ENCODE measurements at regions not wholly inside any gene's neighbourhood (a gene's known extent, or its start where the extent isn't known, plus 50 kb on each side); places are given as distances from the start of the nearest gene placed in this dataset.

GRCh38 chr1:113269168-113269963 is 120.9 kb upstream of the MAGI3 start:
- H3K23me2 ChIP-seq (ENCODE audit: low read depth, low read length): no peaks in the 10 kb centered on the region
- no peak overlapping the region for H2BK20ac ChIP-seq (ENCODE audit: low read length)
- H3K4ac ChIP-seq (replicated peaks; ENCODE audit: insufficient read length, low read depth, low read length): no peak overlapping the region
- no peaks in the 10 kb centered on the region; a peak in 1 of 7 replicates for H3K27me3 ChIP-seq (replicated peaks in 1 of 4; ENCODE audit: control insufficient read depth in 3 of 4, extremely low read depth in 1 of 4, insufficient read depth in 3 of 4, low read length in 3 of 4)
- H2AK5ac ChIP-seq (ENCODE audit: low read depth, low read length): no peak overlapping the region
- no peaks in the 10 kb centered on the region for H3K79me2 ChIP-seq (ENCODE audit: control insufficient read depth in 1 of 2, insufficient read depth in 2 of 2, low read length in 2 of 2)
- no peak overlapping the region for H4K91ac ChIP-seq (replicated peaks; ENCODE audit: insufficient read length, low read length)
- H4K20me1 ChIP-seq (replicated peaks in 1 of 2; ENCODE audit: control insufficient read depth in 1 of 2, insufficient read depth in 2 of 2, low read length in 2 of 2): no peaks in the 10 kb centered on the region
- no peak overlapping the region for H2BK120ac ChIP-seq (replicated peaks; ENCODE audit: low read depth, low read length)
- H3K23ac ChIP-seq (ENCODE audit: insufficient read length): no peak overlapping the region
- H3K4me3 ChIP-seq (ENCODE audit: extremely low read depth in 1 of 4, insufficient read depth in 2 of 4, low read depth in 3 of 4, low read length in 4 of 4): no peak overlapping the region
- no peak for DNase-seq (ENCODE audit: low read depth in 1 of 2, low spot score in 2 of 2)
- 92% methylated on average over 6 of the region's 6 CpGs; no CpG with 5 or more reads in 1 of the 2 experiments for WGBS, 2 experiments (ENCODE audit: extremely low coverage in 1 of 2, insufficient coverage in 1 of 2, insufficient read length in 1 of 2, insufficient replicate concordance in 2 of 2, low coverage in 1 of 2, low lambda C conversion rate in 2 of 2, missing lambda C conversion rate in 1 of 2)
- H2BK5ac ChIP-seq (ENCODE audit: low read depth, low read length): no peak overlapping the region
- TF ChIP-seq EGR1 (IDR thresholded peaks at IDR 0.05; ENCODE audit: borderline replicate concordance, low read depth, low read length): no peak
- TF ChIP-seq TAF7 (optimal IDR thresholded peaks at IDR 0.05; ENCODE audit: borderline replicate concordance, low read depth, low read length): no peak
- no peak for TF ChIP-seq SIRT6 (IDR thresholded peaks at IDR 0.05; ENCODE audit: low read length)
- TF ChIP-seq NRF1 (IDR thresholded peaks at IDR 0.05; ENCODE audit: low read depth, low read length): no peak
- TF ChIP-seq E2F6 (IDR thresholded peaks at IDR 0.05): no peak
- TF ChIP-seq FOSL1 (IDR thresholded peaks at IDR 0.05; ENCODE audit: insufficient read depth, low read depth, low read length): no peak
- no peak for TF ChIP-seq EP300 (IDR thresholded peaks at IDR 0.05; ENCODE audit: borderline replicate concordance in 1 of 2, low read depth in 2 of 2, low read length in 2 of 2)
- TF ChIP-seq GABPA (IDR thresholded peaks at IDR 0.05; ENCODE audit: borderline replicate concordance, insufficient read depth, low read length): no peak
- TF ChIP-seq NANOG (IDR thresholded peaks at IDR 0.05; ENCODE audit: insufficient read depth, low read depth, low read length, poor library complexity, severe bottlenecking): no peak
- TF ChIP-seq HDAC6 (IDR thresholded peaks at IDR 0.05; ENCODE audit: low read depth, low read length): no peak
- no peaks in the 10 kb centered on the region for H3K4me1 ChIP-seq (replicated peaks in 1 of 4; ENCODE audit: control insufficient read depth in 3 of 4, insufficient read depth in 4 of 4, low read length in 3 of 4)
- H3K9me3 ChIP-seq (ENCODE audit: insufficient read depth in 2 of 2, low read depth in 1 of 2, low read length in 1 of 2): no peaks in the 10 kb centered on the region
- no peak overlapping the region for H3K18ac ChIP-seq (ENCODE audit: extremely low read depth, low read length)
- H3K14ac ChIP-seq (ENCODE audit: insufficient read length): no peak overlapping the region
- CTCF ChIA-PET (ENCODE audit: partially characterized antibody): interaction anchor here (0.6 to 1.6 kb wide), 3 partner anchors 9 to 49 kb away, joined by 3 to 6 read pairs (median 4); no protein-coding TSS in a partner anchor
- H3K36me3 ChIP-seq (ENCODE audit: control insufficient read depth in 2 of 4, insufficient read depth in 4 of 4, low read length in 3 of 4): no peaks in the 10 kb centered on the region
- H3K56ac ChIP-seq (replicated peaks; ENCODE audit: insufficient read length, low read depth, low read length): no peak overlapping the region
- no peak overlapping the region for H4K8ac ChIP-seq (ENCODE audit: extremely low read depth, insufficient read depth, low read length)
- no peak overlapping the region for H4K5ac ChIP-seq (ENCODE audit: insufficient read length, low read depth, low read length)
- H3K27ac ChIP-seq (ENCODE audit: low read depth, low read length): no peak overlapping the region
- H2BK12ac ChIP-seq (ENCODE audit: low read depth, low read length): no peak overlapping the region
- H3K79me1 ChIP-seq (ENCODE audit: low read depth, low read length): no peaks in the 10 kb centered on the region
- no peak overlapping the region for H3K9ac ChIP-seq (replicated peaks in 1 of 4; ENCODE audit: extremely low read depth in 1 of 4, low read depth in 3 of 4, low read length in 3 of 4)
- no peak overlapping the region for H2BK15ac ChIP-seq (ENCODE audit: low read length)
- POLR2A ChIA-PET (ENCODE audit: partially characterized antibody): interaction anchor here (1.6 kb wide), 1 partner anchor 15 kb away, joined by 3 read pairs; no protein-coding TSS in a partner anchor
- no peak for FAIRE-seq
- H2AFZ ChIP-seq (ENCODE audit: low read length): no peak overlapping the region
- H3K4me2 ChIP-seq (ENCODE audit: insufficient read depth in 1 of 2, low read depth in 2 of 2, low read length in 2 of 2): no peak overlapping the region

All from H1 (cell line).